Sigmoid colon (tissue), 4 donors: ENCODE measurements at regions not wholly inside any gene's neighbourhood (a gene's known extent, or its start where the extent isn't known, plus 50 kb on each side); places are given as distances from the start of the nearest gene placed in this dataset.

Source experiments
- CTCF ChIP-seq, 4 experiments: fragments of 450-650 bp in 3 of 4; fragments of 200-600 bp in 1 of 4; IDR thresholded peaks; one replicate each; pipeline ENCODE4 v1.5.1; 2016 to 2019; ENCODE audit warnings: antibody characterized with exemption in 4 of 4, mild to moderate bottlenecking in 3 of 4, moderate library complexity in 2 of 4
- EP300 ChIP-seq, 4 donors: sonication (generic); formaldehyde crosslinking; IDR thresholded peaks; one replicate each; pipeline ENCODE4 v1.6.1; 2017; ENCODE audit warnings: antibody characterized with exemption in 4 of 4

- TF ChIP-seq CTCF (IDR thresholded peaks at IDR 0.05) (no peak), EP300 (IDR thresholded peaks at IDR 0.05) (no peak)
These were observed 191.9 kb downstream of the OLFM1 start for GRCh38 chr9:135279385-135279784.
